Stimulated activated CD4-positive, alpha-beta T cell treated with anti-CD3 and anti-CD28 coated beads, Interleukin-1b, Interleukin-23, amount 100 ng/mL, for 1 hour (primary cell): ENCODE measurements at regions not wholly inside any gene's neighbourhood (a gene's known extent, or its start where the extent isn't known, plus 50 kb on each side); places are given as distances from the start of the nearest gene placed in this dataset.

Source experiments
- DNase-seq, 2 donors: peaks; one replicate each; pipeline ENCODE4 v3.0.0-alpha.2; 2020; ENCODE audit warnings: low read depth in 2 of 2

DNA sequence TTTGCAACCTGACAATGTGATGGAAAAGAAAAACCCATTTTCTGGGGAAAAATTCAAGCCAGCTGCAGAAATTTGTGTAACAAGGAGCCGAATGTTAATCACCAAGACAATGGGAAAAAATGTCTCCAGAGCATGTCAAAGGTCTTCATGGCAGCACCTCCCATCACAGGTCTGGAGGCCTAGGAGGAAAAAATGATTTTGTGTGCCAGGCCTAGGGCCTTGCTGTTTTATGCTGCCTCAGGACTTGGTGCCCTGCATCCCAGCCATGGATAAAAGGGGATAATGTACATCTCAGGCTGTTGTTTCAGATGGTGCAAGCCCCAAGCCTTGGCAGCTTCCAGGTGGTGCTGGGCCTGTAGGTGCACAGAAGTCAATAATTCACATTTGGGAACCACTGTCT is 747.7 kb downstream of the C6orf118 start:
- no peak for DNase-seq

GRCh38 chr6:164554700-164555476 is 754.5 kb downstream of the C6orf118 start:
- DNase-seq: no peak

GRCh38 chr6:164554226-164554625 is 755.2 kb downstream of the C6orf118 start:
- no peak for DNase-seq

DNA sequence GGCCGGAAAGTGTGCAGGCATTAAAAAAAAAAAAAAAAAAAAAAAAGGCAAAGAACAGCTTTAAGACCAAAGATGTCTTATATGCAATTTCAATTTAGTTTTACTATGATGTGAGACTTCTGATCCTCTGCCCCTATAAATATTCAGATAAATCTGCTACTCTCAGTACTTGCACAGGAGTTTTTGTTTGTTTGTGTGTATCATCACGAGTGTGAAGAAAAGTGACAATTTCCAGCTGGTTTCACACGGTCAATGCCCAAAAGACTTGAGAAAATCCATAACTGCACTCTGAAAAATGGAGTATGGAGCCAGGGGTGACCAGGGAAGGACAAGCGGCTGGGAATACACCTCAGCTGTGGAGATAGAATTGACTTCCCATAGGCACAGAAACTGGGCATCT is 757.7 kb downstream of the C6orf118 start:
- DNase-seq: no peak

GRCh38 chr6:164547076-164547475 is 762.3 kb downstream of the C6orf118 start:
- DNase-seq: no peak

DNA sequence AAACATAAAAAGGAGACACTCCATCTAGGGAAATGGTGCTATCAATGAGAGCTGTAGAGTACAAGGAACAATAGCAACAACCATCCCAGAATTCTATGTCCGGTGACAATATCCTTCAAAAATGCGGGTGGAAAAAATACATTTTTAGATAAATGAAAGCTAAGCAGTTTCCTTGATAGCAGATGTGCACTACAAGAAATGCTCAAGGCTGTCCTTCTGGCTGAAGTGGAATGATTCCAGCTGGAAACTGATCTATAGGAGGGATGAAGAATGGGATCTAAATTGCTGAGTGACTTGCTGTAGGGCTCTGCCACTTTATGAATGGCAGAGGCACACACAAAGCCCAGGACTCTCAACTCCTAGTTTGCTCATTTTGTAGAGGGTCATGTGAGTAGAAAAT is 763.1 kb downstream of the C6orf118 start:
- no peak for DNase-seq

DNA sequence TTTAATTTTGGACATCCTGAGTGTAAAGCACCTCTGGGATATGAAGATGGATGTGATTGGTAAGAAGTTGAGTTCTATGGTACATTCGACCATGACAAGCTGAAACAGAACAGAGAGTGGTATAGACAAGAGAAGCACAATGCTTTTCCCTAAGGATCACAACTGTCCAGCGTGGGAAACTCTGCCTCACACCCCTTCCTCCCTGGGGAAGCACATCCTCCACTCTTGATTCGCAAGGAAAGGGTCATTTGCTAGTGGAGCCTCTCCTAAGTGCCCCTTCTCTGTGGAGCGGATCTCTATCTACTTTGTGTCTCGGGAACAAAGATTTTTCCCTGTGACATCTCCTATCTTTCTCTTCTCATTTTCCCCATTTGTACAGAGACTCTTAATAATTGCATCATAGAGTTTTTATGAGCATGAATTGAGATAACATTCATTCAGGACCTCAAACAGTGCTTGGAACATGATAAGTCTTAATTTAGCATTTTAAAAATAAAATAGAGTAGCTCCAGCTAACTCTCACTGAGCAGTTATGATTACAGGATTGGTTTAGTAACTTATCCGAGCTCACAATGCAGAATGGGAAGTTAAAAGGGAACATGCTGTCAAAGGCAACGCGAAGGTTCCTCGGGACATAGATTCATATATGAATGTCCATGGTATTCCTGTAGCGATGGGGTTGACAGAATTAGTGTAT is 775.2 kb downstream of the C6orf118 start:
- no peak for DNase-seq

GRCh38 chr6:164533045-164533362 is 776.4 kb downstream of the C6orf118 start:
- DNase-seq: no peak

DNA sequence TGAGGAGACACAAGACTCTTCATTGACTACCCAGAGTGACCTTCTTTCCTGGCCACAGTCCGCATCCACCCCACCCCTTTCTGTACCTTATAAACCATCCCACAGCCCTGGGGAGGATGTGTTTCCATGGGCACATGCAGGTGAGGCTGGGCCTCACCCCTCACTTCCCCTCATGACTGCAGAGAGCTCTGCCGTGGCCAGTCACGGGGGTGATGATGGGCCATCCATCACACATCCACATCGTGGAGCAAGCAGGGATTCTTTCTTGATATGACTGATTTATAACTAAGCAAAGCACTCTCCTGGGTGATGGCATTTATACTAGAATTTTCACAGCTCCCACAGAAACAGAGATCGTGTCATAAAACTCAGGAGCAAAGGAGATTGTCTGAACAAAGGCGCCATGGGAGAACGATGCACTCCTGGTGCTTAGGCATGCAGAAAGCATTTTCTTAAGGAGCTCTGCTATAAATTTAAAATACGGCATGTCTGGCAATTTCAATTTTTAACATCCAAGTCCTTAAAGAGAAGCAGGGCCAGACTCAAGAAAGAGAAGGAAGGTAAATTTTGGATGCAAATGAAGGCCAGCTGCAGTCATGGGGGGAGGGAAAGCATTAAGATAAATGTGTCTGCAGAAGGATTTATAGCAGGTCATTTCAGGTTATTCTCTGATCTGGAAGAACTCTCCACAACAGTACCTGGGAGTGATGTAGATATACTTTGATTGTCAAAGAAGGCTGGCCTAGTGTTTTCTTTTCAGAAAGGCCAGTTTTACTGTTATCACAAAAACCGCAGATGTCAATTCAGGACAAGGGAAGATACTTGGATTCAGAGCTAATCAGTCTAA is 777.0 kb downstream of the C6orf118 start:
- no peak for DNase-seq

DNA sequence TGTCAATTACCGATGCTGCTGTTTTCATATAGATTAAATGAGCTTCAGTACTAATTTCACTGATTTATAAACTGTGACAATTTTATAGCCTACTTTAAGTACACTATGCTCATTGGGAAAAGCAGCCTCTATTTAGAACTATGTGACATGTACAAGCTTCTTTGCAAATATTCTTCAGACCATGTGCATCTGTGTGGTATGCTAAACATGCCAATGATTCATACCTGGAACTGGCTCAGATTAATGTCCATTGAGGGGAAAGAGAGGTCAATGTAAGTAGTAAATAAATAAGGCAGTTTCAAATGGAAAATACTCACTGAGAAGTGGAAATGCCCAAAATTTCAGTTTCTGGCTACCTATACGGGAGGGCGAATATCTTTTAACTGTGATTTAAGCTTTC is 777.7 kb downstream of the C6orf118 start:
- no peak for DNase-seq

DNA sequence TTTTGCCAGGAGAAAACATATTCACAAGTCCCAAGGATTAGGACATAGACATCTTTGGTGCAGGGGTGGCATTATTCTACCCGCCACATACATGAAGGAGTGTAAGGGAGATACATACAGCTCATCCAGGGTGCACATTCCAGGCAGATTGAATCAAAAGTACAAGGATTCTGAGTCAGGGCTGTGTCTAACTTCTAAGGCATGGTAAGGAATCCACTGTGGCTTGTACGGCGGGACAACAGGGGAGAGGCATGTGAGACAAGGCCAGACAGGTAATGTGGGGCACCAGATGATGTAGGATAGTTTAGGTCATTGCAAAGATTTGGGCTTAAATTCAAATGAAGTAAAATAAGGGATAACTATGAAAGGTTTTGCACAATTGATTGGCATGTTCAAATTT is 780.9 kb downstream of the C6orf118 start:
- DNase-seq: no peak

- no peak for DNase-seq
Measured at GRCh38 chr6:164523087-164523654, 786.2 kb downstream of the C6orf118 start.

DNA sequence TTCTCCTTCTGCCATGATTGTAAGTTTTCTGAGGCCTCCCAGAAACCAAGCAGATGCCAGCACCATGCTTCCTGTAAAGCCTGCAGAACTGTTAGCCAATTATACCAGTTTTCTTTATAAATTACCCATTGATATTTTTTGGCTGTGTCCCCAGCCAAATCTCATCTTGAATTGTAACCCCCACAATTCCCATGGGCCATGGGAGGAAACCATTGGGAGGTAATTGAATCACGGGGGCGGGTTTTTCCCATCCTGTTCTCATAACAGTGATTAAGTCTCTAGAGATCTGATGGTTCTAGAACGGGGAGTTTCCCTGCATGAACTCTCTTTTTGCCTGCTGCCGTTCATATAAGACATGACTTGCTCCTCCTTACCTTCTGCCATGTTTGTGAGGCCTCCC is 788.5 kb downstream of the C6orf118 start:
- DNase-seq: no peak

DNA sequence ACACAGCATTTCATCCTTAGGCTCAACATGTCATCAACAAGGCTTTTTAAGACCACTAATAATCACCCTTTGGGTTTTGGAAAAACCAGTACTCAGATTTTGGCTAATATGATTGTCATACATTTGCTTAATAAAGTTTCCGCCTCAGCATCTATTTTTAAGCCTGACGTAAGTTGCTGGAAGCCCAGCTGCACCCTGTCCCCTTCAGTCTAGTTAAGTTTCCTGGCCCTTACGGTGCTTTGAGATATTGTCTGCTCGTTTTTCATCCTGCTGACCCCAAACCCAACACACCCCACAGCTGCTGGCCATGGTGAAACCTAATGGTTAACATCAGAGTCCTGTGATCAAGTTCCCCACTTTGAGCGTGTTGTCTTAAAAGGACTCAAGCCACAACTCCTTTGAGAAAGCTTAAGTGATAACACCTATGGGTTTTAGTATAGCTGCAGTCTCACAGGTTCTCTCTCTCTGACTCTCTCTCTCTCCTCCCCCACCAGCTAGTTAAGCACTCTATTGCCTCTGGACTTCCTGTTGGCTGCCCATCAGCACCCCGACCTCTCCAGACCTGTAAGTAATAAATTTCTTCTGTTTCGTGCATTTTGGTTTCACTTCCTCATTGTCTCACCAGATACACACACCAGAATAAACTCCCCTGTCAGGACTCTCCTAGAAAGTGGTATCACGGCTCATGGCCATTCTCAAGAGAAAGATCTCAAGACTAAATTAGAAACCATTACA is 802.0 kb downstream of the C6orf118 start:
- DNase-seq: no peak

DNA sequence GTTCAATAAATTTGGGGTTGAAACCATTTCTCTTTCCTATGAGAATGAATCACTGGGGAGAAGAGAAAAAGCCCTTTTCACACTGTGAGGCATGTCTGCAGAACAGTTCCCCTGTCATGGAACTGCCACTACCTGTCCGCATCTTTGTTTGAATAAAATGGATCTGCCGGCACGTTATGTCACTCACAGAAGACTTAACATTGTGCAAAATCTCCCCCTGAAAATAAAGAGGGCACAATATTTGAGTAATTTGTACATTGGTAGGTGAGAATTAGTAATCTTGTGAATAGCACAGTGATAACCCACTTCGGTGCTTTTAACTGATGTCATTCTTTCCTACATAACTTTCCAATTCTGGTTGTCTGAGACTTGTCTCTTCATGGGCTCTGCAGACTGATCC is 804.0 kb downstream of the C6orf118 start:
- no peak for DNase-seq

DNA sequence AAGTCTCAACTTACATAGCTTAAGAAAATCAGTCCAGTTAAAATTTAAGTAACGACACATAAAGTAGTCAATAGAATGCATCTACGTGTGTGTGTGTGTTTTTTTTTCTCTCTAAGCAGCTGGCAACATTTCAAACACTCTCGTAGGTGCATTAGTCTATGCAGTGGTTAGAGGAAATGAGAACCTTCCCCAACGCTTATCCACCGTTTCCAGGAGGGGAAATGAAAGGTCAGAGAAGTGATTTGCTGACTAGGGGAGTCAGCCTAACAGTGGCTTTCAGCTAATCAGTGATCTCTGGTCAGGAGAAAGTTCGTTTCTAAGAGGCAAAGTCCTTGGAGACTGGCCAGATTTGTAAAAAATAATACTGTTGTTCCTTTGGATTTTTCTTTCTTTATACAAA is 806.6 kb downstream of the C6orf118 start:
- DNase-seq: no peak

DNA sequence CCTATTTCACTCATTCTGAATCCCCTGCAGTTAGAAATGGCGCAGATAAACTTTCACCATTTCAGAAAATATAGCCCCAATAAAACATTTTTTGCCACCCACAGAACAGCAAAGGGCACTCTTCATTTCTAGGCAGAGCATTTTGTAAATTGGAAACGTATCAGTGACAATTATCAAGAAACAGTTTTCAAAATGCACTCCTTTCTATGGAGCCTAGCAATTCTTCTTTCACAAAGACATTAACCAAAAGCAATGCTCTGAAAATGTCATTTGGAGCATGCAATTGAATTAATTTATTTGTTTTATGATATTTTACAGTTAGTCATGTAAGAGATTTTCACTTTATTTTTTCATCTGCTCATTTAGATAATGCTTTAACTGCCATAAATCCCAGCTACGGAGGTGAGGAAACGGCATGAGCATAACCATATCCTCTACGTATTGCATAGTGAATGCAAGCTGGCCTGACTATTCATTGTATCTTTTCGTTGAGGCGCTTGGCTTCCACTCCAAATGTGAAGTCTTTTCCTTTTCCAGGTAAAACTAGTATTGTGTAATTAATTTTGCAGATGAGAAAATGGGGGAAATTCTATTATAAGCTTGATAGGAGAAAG is 813.4 kb downstream of the C6orf118 start:
- no peak for DNase-seq

DNA sequence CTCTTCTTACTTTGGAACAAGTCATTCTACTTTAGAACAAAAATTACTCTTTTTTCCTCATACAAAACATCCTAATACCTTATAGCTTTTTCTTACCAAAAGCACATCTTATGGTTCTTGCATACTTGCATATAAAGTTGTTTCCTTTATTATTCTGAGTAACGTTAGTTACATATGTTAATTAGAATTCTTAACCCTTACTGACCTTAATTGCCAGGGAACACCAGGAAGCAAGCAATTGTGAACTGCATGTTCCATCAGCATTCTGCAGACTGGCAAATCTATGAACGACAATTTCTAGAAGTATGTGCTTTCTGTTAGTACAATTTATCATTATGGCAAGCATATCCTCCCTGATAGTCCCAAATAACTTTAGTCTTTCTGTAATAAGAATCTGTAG is 831.0 kb downstream of the C6orf118 start:
- DNase-seq: no peak

DNA sequence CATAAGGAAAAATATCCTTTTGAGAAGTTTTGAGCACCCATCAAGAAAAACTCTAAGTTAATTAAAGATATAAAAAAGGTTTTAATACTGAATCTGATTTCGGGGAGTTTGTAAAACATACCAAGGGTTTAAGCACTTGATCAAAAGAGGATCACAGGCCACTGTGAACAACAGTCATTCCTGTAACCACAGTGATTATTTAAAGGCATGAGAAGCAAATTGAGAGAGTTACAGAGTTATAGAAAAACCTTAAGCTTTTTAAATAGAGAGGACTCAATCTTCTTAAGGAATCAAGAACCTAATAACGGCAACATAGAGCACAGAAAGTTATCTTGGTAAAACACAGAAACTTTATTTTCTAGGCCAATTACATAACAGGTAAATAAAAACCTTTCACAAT is 831.6 kb downstream of the C6orf118 start:
- no peak for DNase-seq

- DNase-seq: no peak
Measured at GRCh38 chr6:164477101-164477500, 832.3 kb downstream of the C6orf118 start.

DNA sequence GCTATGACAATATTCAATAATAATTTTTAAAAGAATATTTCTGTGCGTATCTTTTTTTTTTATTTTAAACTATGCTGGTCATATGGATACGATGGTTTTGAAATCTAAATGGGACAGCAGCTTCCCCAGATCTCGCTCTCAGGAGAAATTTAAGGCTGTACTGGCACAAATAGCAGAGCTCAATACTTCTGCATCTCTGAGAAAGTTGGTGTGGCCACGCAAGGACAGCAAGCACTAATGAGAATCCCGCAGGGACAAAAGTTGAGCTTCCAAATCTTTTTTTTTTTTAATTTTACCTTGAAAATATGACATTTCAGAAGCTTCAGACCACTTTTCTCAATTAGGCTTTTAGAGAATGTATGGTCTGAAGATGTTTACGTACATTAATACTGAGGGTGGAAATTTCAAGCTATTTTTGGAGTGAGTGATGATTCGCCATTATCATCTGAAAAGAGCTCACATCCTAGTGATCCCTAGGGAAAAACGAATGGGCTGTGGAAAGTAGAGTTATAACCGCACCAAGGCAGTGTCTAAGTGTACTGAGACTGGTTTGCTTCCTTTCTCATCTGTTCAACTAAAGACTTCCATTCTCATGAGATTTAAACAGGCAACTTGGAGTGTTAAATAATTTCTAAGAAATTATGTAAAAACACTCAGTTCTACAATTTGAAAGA is 840.0 kb downstream of the C6orf118 start:
- DNase-seq: no peak
